ENCODE measurements at regions not wholly inside any gene's neighbourhood (a gene's known extent, or its start where the extent isn't known, plus 50 kb on each side); places are given as distances from the start of the nearest gene placed in this dataset.

DNA sequence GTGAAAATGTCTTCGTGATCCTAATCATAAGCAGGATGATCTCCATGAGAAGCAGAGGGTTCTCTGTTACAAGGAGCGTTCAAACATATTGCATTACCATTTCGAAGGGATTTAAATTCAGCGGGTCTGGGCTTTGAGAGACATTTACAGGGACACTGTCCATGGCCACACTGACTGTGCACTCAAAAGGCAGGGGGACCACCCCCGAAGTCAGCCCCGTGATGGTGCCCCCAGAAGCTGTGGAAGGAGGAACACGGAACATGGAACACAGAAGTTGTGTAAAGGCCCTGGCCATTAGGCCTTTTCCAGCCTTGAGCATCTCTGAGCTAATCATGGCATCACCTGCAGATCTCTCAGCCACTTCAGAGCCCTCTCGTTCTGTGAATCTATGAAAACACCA, 268.4 kb upstream of the MYT1L start:
- Histone ChIP-seq H3K9me1 (ENCODE audit: insufficient read depth, low read length) (no peaks in the 10 kb centered on the region), H4K20me1 (ENCODE audit: insufficient read depth, low read length) (no peaks in the 10 kb centered on the region), H4K5ac (ENCODE audit: low read depth, low read length) (no peak overlapping the region), H2BK120ac (ENCODE audit: low read depth, low read length) (no peak overlapping the region), H3K9ac (ENCODE audit: low read depth, low read length) (no peak overlapping the region), H3K14ac (replicated peaks; ENCODE audit: low read depth, low read length) (no peak overlapping the region), H3K79me1 (ENCODE audit: low read depth in 1 of 2, low read length in 2 of 2) (no peaks in the 10 kb centered on the region), H3K9me3 (ENCODE audit: control insufficient read depth, insufficient read depth, low read length) (peaks cover 22% of the 10 kb centered on the region; the same call in 1 of the 2 replicates), H2BK20ac (ENCODE audit: low read depth, low read length) (no peak overlapping the region), H3K27ac (ENCODE audit: insufficient read depth, low read length) (no peak overlapping the region), H3K4me1 (ENCODE audit: control insufficient read depth, insufficient read depth, low read length) (no peaks in the 10 kb centered on the region), H2AFZ (replicated peaks; ENCODE audit: low read length, poor library complexity) (no peak overlapping the region), H2AK5ac (ENCODE audit: low read depth, low read length) (no peak overlapping the region), H4K91ac (ENCODE audit: insufficient read depth, low read depth, low read length) (no peak overlapping the region), H4K8ac (ENCODE audit: low read depth in 2 of 2, low read length in 2 of 2) (no peak overlapping the region), H3K36me3 (ENCODE audit: control insufficient read depth, insufficient read depth, low read length) (no peaks in the 10 kb centered on the region), H3K4ac (ENCODE audit: low read depth, low read length) (no peak overlapping the region), H3K4me2 (ENCODE audit: low read depth, low read length) (no peak overlapping the region), H3K4me3 (ENCODE audit: insufficient read depth, low read depth, low read length) (no peak overlapping the region), H2BK15ac (ENCODE audit: low read depth, low read length) (no peak overlapping the region), H3K56ac (ENCODE audit: extremely low read depth, insufficient read depth, low read length) (no peak overlapping the region), H2AK9ac (replicated peaks; ENCODE audit: low read depth, low read length, poor library complexity) (no peak overlapping the region), H2BK5ac (ENCODE audit: low read depth, low read length, poor library complexity, severe bottlenecking) (no peak overlapping the region), H3K23ac (ENCODE audit: low read depth, low read length) (no peak overlapping the region), H3K27me3 (ENCODE audit: control insufficient read depth, insufficient read depth, low read length) (no peaks in the 10 kb centered on the region), H3K18ac (ENCODE audit: low read depth, low read length) (no peak overlapping the region)
- dilution Hi-C loops (cut with HindIII; ENCODE audit: low sequenced_read_pairs, unreplicated experiment) (no loop called here), intact Hi-C loops (cut with micrococcal nuclease) (no loop called here), in situ Hi-C loops (cut with MboI; ENCODE audit: low sequenced_read_pairs) (no loop called here)
- ATAC-seq (ENCODE audit: low read depth) (no peak), DNase-seq (no peak)
- TF ChIP-seq, protein P1, sequence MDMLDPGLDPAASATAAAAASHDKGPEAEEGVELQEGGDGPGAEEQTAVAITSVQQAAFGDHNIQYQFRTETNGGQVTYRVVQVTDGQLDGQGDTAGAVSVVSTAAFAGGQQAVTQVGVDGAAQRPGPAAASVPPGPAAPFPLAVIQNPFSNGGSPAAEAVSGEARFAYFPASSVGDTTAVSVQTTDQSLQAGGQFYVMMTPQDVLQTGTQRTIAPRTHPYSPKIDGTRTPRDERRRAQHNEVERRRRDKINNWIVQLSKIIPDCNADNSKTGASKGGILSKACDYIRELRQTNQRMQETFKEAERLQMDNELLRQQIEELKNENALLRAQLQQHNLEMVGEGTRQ (IDR thresholded peaks at IDR 0.05; ENCODE audit: low read depth, low read length): no peak
- TF ChIP-seq FOS (IDR thresholded peaks at IDR 0.05; ENCODE audit: low read depth, low read length) (no peak), BHLHE40 (IDR thresholded peaks at IDR 0.05; ENCODE audit: low read depth, low read length) (no peak), MXI1 (IDR thresholded peaks at IDR 0.05; ENCODE audit: borderline replicate concordance, low read depth, low read length) (no peak), SMC3 (IDR thresholded peaks at IDR 0.05; ENCODE audit: low read depth, low read length) (no peak), RCOR1 (IDR thresholded peaks at IDR 0.05; ENCODE audit: insufficient replicate concordance, low read length) (no peak), RAD21 (IDR thresholded peaks at IDR 0.05; ENCODE audit: low read length) (no peak), MAZ (IDR thresholded peaks at IDR 0.05; ENCODE audit: borderline replicate concordance, low read depth, low read length) (no peak), MAFK (IDR thresholded peaks at IDR 0.05; ENCODE audit: low read depth, low read length) (no peak), CHD1 (IDR thresholded peaks at IDR 0.05; ENCODE audit: low read depth, low read length) (no peak), POLR2A (IDR thresholded peaks at IDR 0.05; ENCODE audit: low read depth, low read length) (no peak), NFE2L2 (IDR thresholded peaks at IDR 0.05; ENCODE audit: low read depth, low read length) (no peak), CEBPB (IDR thresholded peaks at IDR 0.05; ENCODE audit: low read depth, low read length) (no peak), RFX5 (IDR thresholded peaks at IDR 0.05; ENCODE audit: low read depth, low read length) (no peak)
- TF ChIP-seq, protein P2, sequence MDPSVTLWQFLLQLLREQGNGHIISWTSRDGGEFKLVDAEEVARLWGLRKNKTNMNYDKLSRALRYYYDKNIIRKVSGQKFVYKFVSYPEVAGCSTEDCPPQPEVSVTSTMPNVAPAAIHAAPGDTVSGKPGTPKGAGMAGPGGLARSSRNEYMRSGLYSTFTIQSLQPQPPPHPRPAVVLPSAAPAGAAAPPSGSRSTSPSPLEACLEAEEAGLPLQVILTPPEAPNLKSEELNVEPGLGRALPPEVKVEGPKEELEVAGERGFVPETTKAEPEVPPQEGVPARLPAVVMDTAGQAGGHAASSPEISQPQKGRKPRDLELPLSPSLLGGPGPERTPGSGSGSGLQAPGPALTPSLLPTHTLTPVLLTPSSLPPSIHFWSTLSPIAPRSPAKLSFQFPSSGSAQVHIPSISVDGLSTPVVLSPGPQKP (IDR thresholded peaks at IDR 0.05; ENCODE audit: borderline replicate concordance, low read depth, low read length): no peak
- TF ChIP-seq, protein P3, sequence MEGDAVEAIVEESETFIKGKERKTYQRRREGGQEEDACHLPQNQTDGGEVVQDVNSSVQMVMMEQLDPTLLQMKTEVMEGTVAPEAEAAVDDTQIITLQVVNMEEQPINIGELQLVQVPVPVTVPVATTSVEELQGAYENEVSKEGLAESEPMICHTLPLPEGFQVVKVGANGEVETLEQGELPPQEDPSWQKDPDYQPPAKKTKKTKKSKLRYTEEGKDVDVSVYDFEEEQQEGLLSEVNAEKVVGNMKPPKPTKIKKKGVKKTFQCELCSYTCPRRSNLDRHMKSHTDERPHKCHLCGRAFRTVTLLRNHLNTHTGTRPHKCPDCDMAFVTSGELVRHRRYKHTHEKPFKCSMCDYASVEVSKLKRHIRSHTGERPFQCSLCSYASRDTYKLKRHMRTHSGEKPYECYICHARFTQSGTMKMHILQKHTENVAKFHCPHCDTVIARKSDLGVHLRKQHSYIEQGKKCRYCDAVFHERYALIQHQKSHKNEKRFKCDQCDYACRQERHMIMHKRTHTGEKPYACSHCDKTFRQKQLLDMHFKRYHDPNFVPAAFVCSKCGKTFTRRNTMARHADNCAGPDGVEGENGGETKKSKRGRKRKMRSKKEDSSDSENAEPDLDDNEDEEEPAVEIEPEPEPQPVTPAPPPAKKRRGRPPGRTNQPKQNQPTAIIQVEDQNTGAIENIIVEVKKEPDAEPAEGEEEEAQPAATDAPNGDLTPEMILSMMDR (conservative IDR thresholded peaks at IDR 0.05; ENCODE audit: low read depth, low read length): no peak
- ChIA-PET POLR2A (ENCODE audit: unreplicated experiment) (no interaction called here), CTCF (no interaction called here)
- 84% methylated on average over 3 of the region's 8 CpGs; no CpG with 5 or more reads in 1 of the 2 experiments for WGBS, 2 experiments (ENCODE audit: extremely low coverage in 2 of 2, insufficient read length in 1 of 2)
- BruUV-seq (replicated peaks): no TSS peak
